GM12891 (cell line): ENCODE measurements at regions not wholly inside any gene's neighbourhood (a gene's known extent, or its start where the extent isn't known, plus 50 kb on each side); places are given as distances from the start of the nearest gene placed in this dataset.
"Not testable (repeated sequence)": the region's sequence is repeated elsewhere in the genome, so short reads cannot be mapped to it uniquely, and the experiment has no call there.

Experiments
- DNase-seq: peaks from one replicate; pipeline ENCODE4 v3.0.0; 2011; ENCODE audit warnings: low spot score; ENCODE audit not compliant: insufficient read length
- FAIRE-seq: peaks from 2 replicates; lab custom pipeline; 2011; peaks lifted over from hg19 to GRCh38; lab: Jason Lieb, UNC
- PAX5 ChIP-seq: IDR thresholded peaks from 2 replicates; pipeline ENCODE4 v1.6.1; 2011; ENCODE audit warnings: low read length, moderate library complexity, mild to moderate bottlenecking; ENCODE audit not compliant: insufficient read depth, severe bottlenecking
- POLR2A ChIP-seq: IDR thresholded peaks from 2 replicates; pipeline ENCODE4 v1.6.1; 2011; ENCODE audit warnings: low read depth, low read length, control low read depth
- POLR2AphosphoS5 ChIP-seq: IDR thresholded peaks from 2 replicates; pipeline ENCODE4 v1.6.1; 2011; ENCODE audit warnings: low read depth, low read length, control low read depth
- POU2F2 ChIP-seq: IDR thresholded peaks from 2 replicates; pipeline ENCODE4 v1.6.1; 2011; ENCODE audit warnings: low read depth, mild to moderate bottlenecking, control low read depth, low read length, moderate library complexity
- SPI1 ChIP-seq: IDR thresholded peaks from 2 replicates; pipeline ENCODE4 v1.6.1; 2011; ENCODE audit warnings: low read depth, low read length, control low read depth
- TAF1 ChIP-seq: IDR thresholded peaks from 2 replicates; pipeline ENCODE4 v1.6.1; 2011; ENCODE audit warnings: low read depth, low read length, control low read depth

- DNase-seq: no peak
- no peak for TF ChIP-seq TAF1
- TF ChIP-seq POLR2A: no peak
- TF ChIP-seq POU2F2: no peak
- FAIRE-seq: no peak
Measured at GRCh38 chr15:24146251-24146650, 459.1 kb upstream of the NDN start.

GRCh38 chr15:24150542-24150941 is 463.4 kb upstream of the NDN start:
- DNase-seq (no peak), FAIRE-seq (no peak)
- no peak for TF ChIP-seq POLR2A

GRCh38 chr15:24158306-24158705 is 471.2 kb upstream of the NDN start:
- not testable (repeated sequence) for DNase-seq, FAIRE-seq

GRCh38 chr15:24165512-24165911 is 478.4 kb upstream of the NDN start:
- not testable (repeated sequence) for FAIRE-seq, DNase-seq

- not testable (repeated sequence) for FAIRE-seq, DNase-seq
Measured at GRCh38 chr15:24202297-24202696, 473.3 kb upstream of the NPAP1 start.

GRCh38 chr15:24211742-24212476 is 463.7 kb upstream of the NPAP1 start:
- FAIRE-seq, DNase-seq: not testable (repeated sequence)

GRCh38 chr15:24223739-24224138 is 451.8 kb upstream of the NPAP1 start:
- no peak for FAIRE-seq
- TF ChIP-seq PAX5 (no peak), TAF1 (no peak), SPI1 (no peak), POLR2A (no peak), POLR2AphosphoS5 (no peak), POU2F2 (no peak)
- DNase-seq: no peak

- DNase-seq: no peak
- TF ChIP-seq POLR2A (no peak), SPI1 (no peak), PAX5 (no peak), POLR2AphosphoS5 (no peak), TAF1 (no peak)
- FAIRE-seq: no peak
Measured at GRCh38 chr15:24224161-24224560, 451.4 kb upstream of the NPAP1 start.

GRCh38 chr15:24228922-24229321 is 446.7 kb upstream of the NPAP1 start:
- not testable (repeated sequence) for DNase-seq, FAIRE-seq

- DNase-seq, FAIRE-seq: not testable (repeated sequence)
Measured at GRCh38 chr15:24233134-24233533, 442.4 kb upstream of the NPAP1 start.

- FAIRE-seq, DNase-seq: not testable (repeated sequence)
Measured at GRCh38 chr15:24240580-24240979, 435.0 kb upstream of the NPAP1 start.

- not testable (repeated sequence) for DNase-seq
Measured at GRCh38 chr15:24259106-24259505, 416.5 kb upstream of the NPAP1 start.

GRCh38 chr15:24260407-24260806 is 415.2 kb upstream of the NPAP1 start:
- FAIRE-seq, DNase-seq: not testable (repeated sequence)

More at GRCh38 chr15:24259106-24259505, 416.5 kb upstream of the NPAP1 start:
- FAIRE-seq: not testable (repeated sequence)

GRCh38 chr15:24260854-24261253 is 414.7 kb upstream of the NPAP1 start:
- FAIRE-seq: not testable (repeated sequence)

GRCh38 chr15:24268536-24269165 is 406.9 kb upstream of the NPAP1 start:
- not testable (repeated sequence) for FAIRE-seq, DNase-seq

More at GRCh38 chr15:24260854-24261253, 414.7 kb upstream of the NPAP1 start:
- not testable (repeated sequence) for DNase-seq
